Suprapubic skin (tissue), 4 donors: ENCODE measurements at regions not wholly inside any gene's neighbourhood (a gene's known extent, or its start where the extent isn't known, plus 50 kb on each side); places are given as distances from the start of the nearest gene placed in this dataset.

Experiments
- DNase-seq, 2 donors: peaks; one replicate each; pipeline ENCODE4 v3.0.0-alpha.2; 2019; ENCODE audit warnings: low spot score in 2 of 2
- H3K27ac ChIP-seq: fragments of 200-600 bp; sonication (generic); one replicate; pipeline ENCODE4 v1.5.1; 2019
- H3K27me3 ChIP-seq: fragments of 200-600 bp; sonication (generic); one replicate; pipeline ENCODE4 v1.5.1; 2019
- H3K36me3 ChIP-seq: fragments of 200-600 bp; sonication (generic); one replicate; pipeline ENCODE4 v1.5.1; 2019
- H3K4me1 ChIP-seq: fragments of 200-600 bp; sonication (generic); one replicate; pipeline ENCODE4 v1.5.1; 2019
- H3K4me3 ChIP-seq: fragments of 200-600 bp; sonication (generic); one replicate; pipeline ENCODE4 v1.5.1; 2019; ENCODE audit warnings: mild to moderate bottlenecking
- H3K9me3 ChIP-seq: fragments of 200-600 bp; sonication (generic); one replicate; pipeline ENCODE4 v1.5.1; 2019
- CTCF ChIP-seq, 2 donors: fragments of 200-600 bp in 1 of 2; fragments of 450-650 bp in 1 of 2; sonication (generic) in 1 of 2; IDR thresholded peaks; one replicate each; pipeline ENCODE4 v1.5.1; 2016 to 2019; ENCODE audit warnings: antibody characterized with exemption in 2 of 2, mild to moderate bottlenecking in 1 of 2, moderate library complexity in 1 of 2
- EP300 ChIP-seq: sonication (generic); formaldehyde crosslinking; IDR thresholded peaks from one replicate; pipeline ENCODE4 v1.6.1; 2017; ENCODE audit warnings: antibody characterized with exemption
- POLR2A ChIP-seq, 2 donors: fragments of 450-650 bp; IDR thresholded peaks; one replicate each; pipeline ENCODE4 v1.6.1; 2017; ENCODE audit warnings: antibody characterized with exemption in 2 of 2, mild to moderate bottlenecking in 2 of 2, moderate library complexity in 2 of 2
- POLR2AphosphoS5 ChIP-seq, 3 donors: sonication (generic); formaldehyde crosslinking; IDR thresholded peaks; one replicate each; pipeline ENCODE4 v1.6.1; 2017; ENCODE audit warnings: antibody characterized with exemption in 3 of 3
- WGBS: methylation state at CpG from one replicate; pipeline ENCODE4 v1.1.5; 2018; 5-methylcytosine and 5-hydroxymethylcytosine counted together

GRCh38 chr9:108543251-108543778 lies 312.5 kb downstream of the ACTL7B start:
- no peak for TF ChIP-seq CTCF (IDR thresholded peaks at IDR 0.05)
- no peak for TF ChIP-seq POLR2AphosphoS5 (IDR thresholded peaks at IDR 0.05)
- no peak for TF ChIP-seq EP300
- no peak for TF ChIP-seq POLR2A (IDR thresholded peaks at IDR 0.05)
- no peak overlapping the region for H3K27ac ChIP-seq

GRCh38 chr9:108537756-108538155 lies 318.0 kb downstream of the ACTL7B start:
- H3K9me3 ChIP-seq = no peaks in the 10 kb centered on the region
- no peak overlapping the region for H3K27ac ChIP-seq
- no peaks in the 10 kb centered on the region for H3K4me1 ChIP-seq
- DNase-seq = no peak
- TF ChIP-seq POLR2A (IDR thresholded peaks at IDR 0.05) (no peak), CTCF (IDR thresholded peaks at IDR 0.05) (no peak), POLR2AphosphoS5 (IDR thresholded peaks at IDR 0.05) (no peak), EP300 (no peak)
- H3K36me3 ChIP-seq = no peaks in the 10 kb centered on the region
- no peaks in the 10 kb centered on the region for H3K27me3 ChIP-seq
- no peak overlapping the region for H3K4me3 ChIP-seq
- 66% methylated on average over 7 of the region's 7 CpGs for WGBS

More at GRCh38 chr9:108543251-108543778, 312.5 kb downstream of the ACTL7B start:
- Histone ChIP-seq H3K4me1 (peaks cover under 1% of the 10 kb centered on the region), H3K9me3 (no peaks in the 10 kb centered on the region), H3K4me3 (no peak overlapping the region), H3K36me3 (no peaks in the 10 kb centered on the region), H3K27me3 (no peaks in the 10 kb centered on the region)
- no peak for DNase-seq
- WGBS = 59% methylated on average over 5 of the region's 5 CpGs

- H3K4me1 ChIP-seq = no peaks in the 10 kb centered on the region
- no peak for DNase-seq
- WGBS = 95% methylated on average over 2 of the region's 2 CpGs
- no peaks in the 10 kb centered on the region for H3K9me3 ChIP-seq
- no peaks in the 10 kb centered on the region for H3K27me3 ChIP-seq
- no peak overlapping the region for H3K27ac ChIP-seq
- H3K36me3 ChIP-seq = no peaks in the 10 kb centered on the region
- H3K4me3 ChIP-seq = no peak overlapping the region
- TF ChIP-seq EP300 = no peak
- TF ChIP-seq POLR2AphosphoS5 (IDR thresholded peaks at IDR 0.05) = no peak
- TF ChIP-seq POLR2A (IDR thresholded peaks at IDR 0.05) = no peak
- no peak for TF ChIP-seq CTCF (IDR thresholded peaks at IDR 0.05)
These were observed 318.8 kb downstream of the ACTL7B start for GRCh38 chr9:108536836-108537601.

GRCh38 chr9:108535526-108535925 lies 320.3 kb downstream of the ACTL7B start:
- TF ChIP-seq POLR2AphosphoS5 (IDR thresholded peaks at IDR 0.05) (no peak), EP300 (no peak), CTCF (IDR thresholded peaks at IDR 0.05) (peak; percentile 15 to 28), POLR2A (IDR thresholded peaks at IDR 0.05) (no peak)
- Histone ChIP-seq H3K36me3 (no peaks in the 10 kb centered on the region), H3K9me3 (no peaks in the 10 kb centered on the region), H3K4me1 (no peaks in the 10 kb centered on the region), H3K27me3 (no peaks in the 10 kb centered on the region), H3K27ac (no peak overlapping the region), H3K4me3 (no peak overlapping the region)
- 90% methylated on average over 2 of the region's 3 CpGs for WGBS
- no peak for DNase-seq

- Histone ChIP-seq H3K27ac (no peak overlapping the region), H3K36me3 (no peaks in the 10 kb centered on the region), H3K27me3 (no peaks in the 10 kb centered on the region), H3K4me1 (no peaks in the 10 kb centered on the region), H3K9me3 (no peaks in the 10 kb centered on the region), H3K4me3 (no peak overlapping the region)
- DNase-seq = no peak
- TF ChIP-seq POLR2A (IDR thresholded peaks at IDR 0.05) (no peak), POLR2AphosphoS5 (IDR thresholded peaks at IDR 0.05) (no peak), CTCF (IDR thresholded peaks at IDR 0.05) (no peak), EP300 (no peak)
- 67% methylated on average over 2 of the region's 2 CpGs for WGBS
These were observed 321.0 kb downstream of the ACTL7B start for GRCh38 chr9:108534741-108535140.
